ENCODE measurements at regions not wholly inside any gene's neighbourhood (a gene's known extent, or its start where the extent isn't known, plus 50 kb on each side); places are given as distances from the start of the nearest gene placed in this dataset.

- DNase-seq (ENCODE audit: low read depth) = no peak
- in situ Hi-C loops (cut with HindIII; ENCODE audit: low sequenced_read_pairs) = no loop called here
- TF ChIP-seq CTCF (IDR thresholded peaks at IDR 0.05; ENCODE audit: low read depth, low read length, missing control alignments) = no peak
- no peak overlapping the region for H3K4me3 ChIP-seq (ENCODE audit: low read depth, low read length)
Measured at GRCh38 chr18:78565240-78565639, 414.4 kb upstream of the SALL3 start.

GRCh38 chr18:78566065-78566464 is 413.6 kb upstream of the SALL3 start:
- no peak for TF ChIP-seq CTCF (IDR thresholded peaks at IDR 0.05; ENCODE audit: low read depth, low read length, missing control alignments)
- H3K4me3 ChIP-seq (ENCODE audit: low read depth, low read length) = no peak overlapping the region
- no peak for DNase-seq (ENCODE audit: low read depth)
- in situ Hi-C loops (cut with HindIII; ENCODE audit: low sequenced_read_pairs) = no loop called here

- H3K4me3 ChIP-seq (ENCODE audit: low read depth, low read length) = no peak overlapping the region
- in situ Hi-C loops (cut with HindIII; ENCODE audit: low sequenced_read_pairs) = no loop called here
- no peak for DNase-seq (ENCODE audit: low read depth)
- no peak for TF ChIP-seq CTCF (IDR thresholded peaks at IDR 0.05; ENCODE audit: low read depth, low read length, missing control alignments)
Measured at GRCh38 chr18:78566720-78567119, 412.9 kb upstream of the SALL3 start.

GRCh38 chr18:78571063-78571785 is 408.4 kb upstream of the SALL3 start:
- DNase-seq (ENCODE audit: low read depth) = no peak
- in situ Hi-C loops (cut with HindIII; ENCODE audit: low sequenced_read_pairs) = no loop called here
- no peak for TF ChIP-seq CTCF (IDR thresholded peaks at IDR 0.05; ENCODE audit: low read depth, low read length, missing control alignments)
- H3K4me3 ChIP-seq (ENCODE audit: low read depth, low read length) = no peak overlapping the region

- no peak for TF ChIP-seq CTCF (IDR thresholded peaks at IDR 0.05; ENCODE audit: low read depth, low read length, missing control alignments)
- in situ Hi-C loops (cut with HindIII; ENCODE audit: low sequenced_read_pairs) = no loop called here
- H3K4me3 ChIP-seq (ENCODE audit: low read depth, low read length) = no peak overlapping the region
- no peak for DNase-seq (ENCODE audit: low read depth)
Measured at GRCh38 chr18:78571831-78572347, 407.7 kb upstream of the SALL3 start.

- DNase-seq (ENCODE audit: low read depth) = no peak
- TF ChIP-seq CTCF (IDR thresholded peaks at IDR 0.05; ENCODE audit: low read depth, low read length, missing control alignments) = no peak
- no peak overlapping the region for H3K4me3 ChIP-seq (ENCODE audit: low read depth, low read length)
- in situ Hi-C loops (cut with HindIII; ENCODE audit: low sequenced_read_pairs) = no loop called here
Measured at GRCh38 chr18:78573773-78574172, 405.8 kb upstream of the SALL3 start.

Measured in astrocyte of the cerebellum (primary cell).